GM12878 (cell line): ENCODE measurements at regions not wholly inside any gene's neighbourhood (a gene's known extent, or its start where the extent isn't known, plus 50 kb on each side); places are given as distances from the start of the nearest gene placed in this dataset.

ENCODE experiments used
- ATAC-seq: fragments of 200-7000 bp; cut with Tn5 transposase; 3 replicates; pipeline ENCODE4 v1.9.1; 2020; ENCODE audit warnings: mild to moderate bottlenecking, moderate library complexity
- BruUV-seq: library from RNA; stranded (reverse); fragments of 400-500 nt; replicated peaks from 2 replicates; lab custom pipeline; 2021; lab: Mats Ljungman, UMichigan
- CTCF ChIA-PET: fragments of 300-600 bp; sonication (Branson Sonifier 250); formaldehyde crosslinking; extraction: SDS; loops from one replicate; lab custom pipeline; 2021; ENCODE audit warnings: inconsistent platforms; lab: Yijun Ruan, JAX
- POLR2A ChIA-PET: fragments of 350-600 bp; formaldehyde crosslinking; extraction: SDS; loops from one replicate; lab custom pipeline; 2021; ENCODE audit warnings: inconsistent platforms; lab: Charles Lee
- RAD21 ChIA-PET: fragments of 300-600 bp; sonication (Branson Sonifier 250); formaldehyde crosslinking; loops from one replicate; lab custom pipeline; 2023; ENCODE audit warnings: antibody characterized with exemption; ENCODE audit not compliant: unreplicated experiment; lab: Charles Lee
- SMC1A ChIA-PET: fragments of 300-600 bp; sonication (Branson Sonifier 250); formaldehyde crosslinking; loops from one replicate; lab custom pipeline; 2023; ENCODE audit not compliant: unreplicated experiment, uncharacterized antibody; lab: Charles Lee
- DNase-seq: peaks from one replicate; pipeline ENCODE4 v3.0.0-alpha.2; 2011; ENCODE audit warnings: low read depth, low spot score
- FAIRE-seq: peaks from 3 replicates; lab custom pipeline; 2011; peaks lifted over from hg19 to GRCh38; lab: Jason Lieb, UNC
- H2AFZ ChIP-seq: 2 replicates; pipeline ENCODE4 v1.6.0; 2011; ENCODE audit warnings: low read depth, low read length, control low read depth; ENCODE audit not compliant: control insufficient read depth
- H3K27ac ChIP-seq: 2 replicates; pipeline ENCODE4 v1.5.1; 2011; ENCODE audit warnings: control low read depth; ENCODE audit not compliant: control insufficient read depth, insufficient read depth
- H3K27me3 ChIP-seq, 2 experiments: replicated peaks in 1 of 2; 2 replicates each; pipeline versions ENCODE4 v1.6.0 to v1.6.1; 2011; ENCODE audit warnings: low read length in 1 of 2; ENCODE audit not compliant: control insufficient read depth in 2 of 2, insufficient read depth in 2 of 2
- H3K36me3 ChIP-seq, 2 experiments: 2 replicates each; pipeline ENCODE4 v1.5.1; 2011; ENCODE audit warnings: low read length in 1 of 2; ENCODE audit not compliant: control insufficient read depth in 2 of 2, insufficient read depth in 2 of 2
- H3K4me1 ChIP-seq: 2 replicates; pipeline ENCODE4 v1.6.1; 2011; ENCODE audit warnings: mild to moderate bottlenecking, low read length, moderate library complexity, mixed read lengths; ENCODE audit not compliant: control insufficient read depth, insufficient read depth
- H3K4me2 ChIP-seq: 2 replicates; pipeline ENCODE4 v1.6.0; 2011; ENCODE audit warnings: control low read depth; ENCODE audit not compliant: control insufficient read depth, insufficient read depth
- H3K4me3 ChIP-seq: fragments of 200-600 bp; sonication (generic); 2 replicates; pipeline ENCODE4 v1.5.1; 2016
- H3K79me2 ChIP-seq: 2 replicates; pipeline ENCODE4 v1.6.0; 2011; ENCODE audit warnings: low read length; ENCODE audit not compliant: control insufficient read depth, insufficient read depth
- H3K9ac ChIP-seq: 2 replicates; pipeline ENCODE4 v1.8.0; 2011; ENCODE audit warnings: low read length, control low read depth, mixed read lengths; ENCODE audit not compliant: control insufficient read depth, insufficient read depth
- H3K9me3 ChIP-seq: replicated peaks from 3 replicates; pipeline ENCODE4 v1.5.1; 2011; ENCODE audit warnings: mild to moderate bottlenecking, low read length; ENCODE audit not compliant: control insufficient read depth, insufficient read depth
- H4K20me1 ChIP-seq: 2 replicates; pipeline ENCODE4 v1.6.0; 2011; ENCODE audit not compliant: control insufficient read depth, insufficient read depth
- CHD2 ChIP-seq: IDR thresholded peaks from 2 replicates; pipeline ENCODE4 v1.6.1; 2011; ENCODE audit warnings: low read depth, low read length, improper control_type of control experiment, borderline replicate concordance
- FOXM1 ChIP-seq: IDR thresholded peaks from 2 replicates; pipeline ENCODE4 v1.6.1; 2012; ENCODE audit warnings: low read depth, mild to moderate bottlenecking, inconsistent platforms, low read length, moderate library complexity
- POU2F2 ChIP-seq: IDR thresholded peaks from 3 replicates; pipeline ENCODE4 v1.6.1; 2011; ENCODE audit warnings: low read depth, mild to moderate bottlenecking, low read length, borderline replicate concordance
- PRDM15 ChIP-seq: fragments of 450-650 bp; formaldehyde crosslinking; IDR thresholded peaks from 2 replicates; pipeline ENCODE4 v1.4.0; 2020; ENCODE audit warnings: mild to moderate bottlenecking, moderate library complexity
- SIN3A ChIP-seq: IDR thresholded peaks from 2 replicates; pipeline ENCODE4 v1.6.1; 2012; ENCODE audit warnings: low read depth, low read length, improper control_type of control experiment
- ZNF592 ChIP-seq: fragments of 450-650 bp; IDR thresholded peaks from 2 replicates; pipeline ENCODE4 v1.6.1; 2017; ENCODE audit warnings: mild to moderate bottlenecking, moderate library complexity
- WGBS: methylation state at CpG from one replicate; pipeline ENCODE4 v1.1.6; 2016; ENCODE audit warnings: low lambda C conversion rate; ENCODE audit not compliant: insufficient replicate concordance, insufficient coverage; ENCODE audit errors: missing lambda C conversion rate; 5-methylcytosine and 5-hydroxymethylcytosine counted together
- in situ Hi-C: fragments of 300-500 bp; cut with MboI; formaldehyde crosslinking; loops from 9 replicates; pipeline ENCODE4 v1.14.3; 2018; ENCODE audit warnings: mixed read lengths
- intact Hi-C: fragments of 100-400 bp; cut with micrococcal nuclease; formaldehyde crosslinking; loops from one replicate; pipeline ENCODE4 v1.14.2; 2022; ENCODE audit not compliant: unreplicated experiment

- in situ Hi-C loops: no loop called here
Observed at GRCh38 chr11:100622404-100622803, 64.7 kb upstream of the ARHGAP42 start.

More at GRCh38 chr11:100622404-100622803, 64.7 kb upstream of the ARHGAP42 start:
- no peak overlapping the region for H3K9ac ChIP-seq
- H4K20me1 ChIP-seq: no peaks in the 10 kb centered on the region
- ChIA-PET POLR2A (no interaction called here), RAD21 (no interaction called here)
- H3K9me3 ChIP-seq: peaks cover 1% of the 10 kb centered on the region; the same call in 1 of the 3 replicates
- no peak overlapping the region for H3K4me3 ChIP-seq
- BruUV-seq: no TSS peak
- no peak overlapping the region for H3K27ac ChIP-seq
- no peak for FAIRE-seq
- no peak for ATAC-seq
- no peak overlapping the region for H3K4me2 ChIP-seq
- TF ChIP-seq FOXM1 (no peak), POU2F2 (no peak), CHD2 (no peak), ZNF592 (no peak), PRDM15 (CRISPR knock-in tag) (no peak), SIN3A (no peak)
- TF ChIP-seq, all 136 proteins: peak for 0
- CTCF ChIA-PET: no interaction called here
- intact Hi-C loops: no loop called here
- Histone ChIP-seq H3K27me3 (no peaks in the 10 kb centered on the region), H3K4me1 (no peaks in the 10 kb centered on the region), H2AFZ (no peak overlapping the region), H3K79me2 (no peaks in the 10 kb centered on the region), H3K36me3 (no peaks in the 10 kb centered on the region)
- 94% methylated on average over 1 of the region's 1 CpG for WGBS
- SMC1A ChIA-PET: no interaction called here
- DNase-seq: no peak
